Non-pigmented ciliary epithelial cell (primary cell): ENCODE measurements at regions not wholly inside any gene's neighbourhood (a gene's known extent, or its start where the extent isn't known, plus 50 kb on each side); places are given as distances from the start of the nearest gene placed in this dataset.

ENCODE experiments used
- DNase-seq: peaks from one replicate; pipeline ENCODE4 v3.0.0-alpha.2; 2010; ENCODE audit warnings: low read depth

DNA sequence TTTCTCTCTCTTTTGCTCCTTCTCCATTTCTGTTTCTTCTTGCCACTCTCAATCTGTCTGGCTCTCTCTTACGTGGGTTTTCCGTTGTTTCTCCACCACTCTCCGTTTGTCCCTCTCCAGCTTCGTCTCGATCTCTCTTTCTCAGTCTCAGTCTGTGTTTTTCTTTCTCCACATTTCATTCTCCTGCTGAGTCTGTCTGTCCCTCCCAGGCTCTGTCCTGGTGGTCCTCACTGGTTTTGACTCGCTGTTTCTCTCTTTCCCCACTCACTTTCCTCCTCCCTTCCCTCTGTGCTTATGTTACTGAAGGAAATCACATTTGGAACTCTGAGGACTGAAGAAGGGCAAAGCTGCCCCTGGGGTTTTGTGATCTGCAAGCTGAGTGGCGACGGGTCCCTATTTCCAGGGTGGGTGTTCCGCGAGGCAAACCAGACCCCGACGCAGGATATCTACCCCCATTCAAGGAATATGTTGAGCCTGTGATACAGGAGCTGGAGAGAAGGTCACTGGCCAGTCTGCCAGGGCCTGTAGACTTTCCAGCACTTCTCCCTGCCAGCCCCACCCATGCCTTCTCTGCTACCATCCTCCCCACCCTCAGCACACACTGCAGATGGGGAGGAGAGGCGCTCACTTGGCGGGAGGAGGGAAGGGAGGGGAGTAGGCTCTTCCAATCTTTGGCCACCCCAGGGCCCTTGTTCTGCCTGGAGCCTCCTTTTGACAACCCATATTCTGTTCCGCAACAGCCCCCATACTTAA lies 102.7 kb upstream of the MAP1LC3B2 start:
- DNase-seq: no peak

DNA sequence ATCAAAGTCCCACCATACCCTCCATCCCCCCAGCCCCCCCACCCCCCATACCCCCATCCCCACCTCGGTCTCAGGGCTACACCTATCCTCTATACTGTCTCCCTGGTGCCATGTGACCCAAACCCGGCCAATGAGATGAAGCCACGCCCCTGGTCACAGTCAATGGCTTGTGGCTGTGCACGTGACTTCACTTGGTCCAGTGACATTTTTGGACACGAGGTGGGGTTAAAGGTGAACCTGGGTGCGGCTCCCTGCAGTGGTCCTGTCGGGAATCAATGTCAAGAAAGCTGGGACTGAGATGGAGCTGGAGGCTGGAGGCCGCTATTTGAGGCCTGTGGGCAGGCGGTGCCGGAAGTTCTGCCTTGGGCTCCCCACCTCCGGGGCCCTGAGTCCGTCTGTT lies 100.7 kb upstream of the MAP1LC3B2 start:
- no peak for DNase-seq

DNA sequence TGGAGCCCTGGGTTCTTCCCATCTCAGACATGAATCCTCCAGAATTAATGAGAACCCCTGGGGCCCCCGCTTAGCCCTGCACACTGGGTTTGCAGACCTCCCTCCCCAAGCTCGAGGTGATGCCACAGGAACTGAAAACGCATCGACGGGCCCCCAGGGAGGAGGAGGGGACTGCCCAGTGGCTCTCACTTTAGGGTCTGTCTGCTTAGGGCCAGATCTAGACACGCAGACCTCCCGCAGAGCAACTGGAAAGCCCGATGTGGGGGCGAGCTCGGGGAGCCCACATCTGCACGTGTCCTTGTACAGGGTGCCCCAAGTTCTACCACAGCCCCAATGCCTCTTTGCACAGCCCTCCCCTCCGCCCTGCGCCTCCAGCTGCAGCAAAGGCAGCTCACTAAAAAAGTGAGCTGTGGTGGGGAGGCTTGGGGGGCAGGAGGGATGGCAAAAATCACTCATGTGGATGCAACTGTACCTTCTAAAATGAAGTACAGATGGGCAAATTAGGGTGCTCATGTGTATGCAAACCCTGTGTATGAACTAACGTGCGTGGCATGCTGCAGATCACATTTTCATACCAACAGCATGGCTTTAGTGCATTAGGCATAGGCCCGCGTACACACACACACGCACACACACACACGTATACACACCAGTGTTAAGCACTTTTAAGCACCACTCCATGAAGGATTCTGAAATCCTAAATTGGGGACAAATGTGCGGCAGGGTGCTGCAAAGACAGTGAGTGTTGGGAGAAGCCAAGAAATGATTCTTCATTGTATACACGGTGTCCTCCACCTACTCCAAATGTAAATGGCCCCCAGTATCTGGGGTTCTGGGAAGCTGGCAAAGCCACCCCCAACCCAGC lies 99.9 kb upstream of the MAP1LC3B2 start:
- DNase-seq: no peak

DNA sequence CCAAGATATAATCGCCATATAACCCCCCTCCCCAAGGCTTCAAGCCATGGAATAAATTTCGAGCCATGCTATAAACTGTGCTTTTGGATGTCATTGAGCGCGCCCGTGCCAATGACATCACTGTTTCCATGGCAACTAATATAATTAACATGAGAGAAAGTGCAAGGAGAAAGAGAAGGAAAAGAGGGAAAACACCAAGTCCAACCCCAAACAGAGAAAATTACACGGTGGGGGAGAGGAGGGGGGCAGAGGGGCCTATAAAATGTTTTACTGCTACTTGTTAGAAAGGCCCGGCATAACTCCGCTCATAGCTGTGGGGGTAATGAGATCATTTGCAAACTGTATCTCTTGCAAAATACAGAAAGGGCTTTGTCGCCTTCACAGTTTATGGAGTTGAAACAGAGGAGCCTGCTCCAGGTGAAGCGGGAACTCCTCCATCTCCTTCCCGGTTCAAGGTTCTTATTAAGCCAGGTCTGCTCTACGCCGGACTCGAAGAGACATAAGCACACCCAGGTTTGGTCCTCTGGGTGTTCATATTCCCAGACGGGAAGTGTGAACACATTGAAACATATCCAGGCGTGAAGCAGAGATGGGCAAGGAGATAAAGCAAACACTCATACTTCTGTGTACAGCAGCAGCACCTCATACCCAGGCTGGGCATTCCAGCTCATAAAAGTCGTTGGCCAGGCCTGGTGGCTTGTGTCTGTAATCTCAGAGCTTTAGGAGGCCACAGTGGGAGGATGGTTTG lies 99.1 kb upstream of the MAP1LC3B2 start:
- no peak for DNase-seq

DNA sequence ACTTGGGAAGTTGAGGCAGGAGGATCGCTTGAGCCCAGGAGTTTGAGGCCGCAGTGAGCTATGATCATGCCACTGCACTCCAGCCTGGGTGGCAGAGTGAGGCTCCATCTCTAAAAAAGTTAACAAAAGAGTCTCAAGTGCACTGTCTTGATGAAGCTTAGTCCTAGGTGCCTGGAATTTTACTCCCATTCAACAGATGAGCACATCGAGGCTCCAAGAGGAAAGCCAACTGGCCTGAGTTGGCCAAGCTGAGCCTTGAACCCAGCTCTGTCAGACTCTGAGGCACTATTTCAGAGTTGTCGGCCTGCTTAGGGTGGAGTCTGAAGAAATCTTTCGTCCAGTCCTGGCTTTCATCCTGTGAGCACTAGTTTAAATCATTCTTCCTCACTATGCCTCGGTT lies 98.1 kb upstream of the MAP1LC3B2 start:
- no peak for DNase-seq

DNA sequence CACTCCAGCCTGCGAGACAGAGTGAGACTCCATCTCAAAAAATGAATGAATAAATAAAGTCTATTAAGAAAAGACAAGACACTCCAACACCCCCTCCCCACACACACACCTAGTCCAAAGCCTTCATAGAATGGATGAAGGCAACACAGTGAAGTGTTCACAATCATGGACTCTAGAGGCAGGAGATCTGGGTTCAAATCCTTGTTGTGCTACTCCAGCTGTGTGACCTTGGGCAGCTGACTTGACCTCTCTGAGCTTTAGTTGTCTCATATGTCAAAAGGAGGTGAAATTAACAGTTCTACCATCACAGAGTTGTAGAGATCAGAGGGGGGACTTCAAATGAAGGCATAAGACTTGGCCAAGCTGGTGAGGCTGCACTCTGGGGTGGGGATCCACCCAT lies 95.8 kb upstream of the MAP1LC3B2 start:
- no peak for DNase-seq

DNA sequence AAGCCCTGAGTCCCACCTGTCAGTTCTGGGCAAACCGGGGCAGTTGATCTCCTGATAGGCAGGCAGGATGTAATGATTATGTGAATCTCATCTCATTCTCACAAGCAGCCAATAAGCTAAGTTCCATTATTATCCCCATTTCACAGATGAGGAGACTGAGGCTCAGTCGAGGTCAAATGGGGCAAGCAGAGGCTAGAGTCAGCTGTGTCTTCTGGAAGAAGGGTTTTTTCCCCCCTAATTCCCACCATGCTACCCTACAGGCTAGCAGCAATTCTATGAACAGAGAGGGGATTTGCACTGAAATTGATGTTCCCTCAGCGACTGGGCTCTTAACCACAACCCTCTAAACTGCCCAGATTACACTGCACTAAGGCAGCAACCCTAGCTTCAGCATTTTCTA lies 93.8 kb upstream of the MAP1LC3B2 start:
- DNase-seq: no peak

DNA sequence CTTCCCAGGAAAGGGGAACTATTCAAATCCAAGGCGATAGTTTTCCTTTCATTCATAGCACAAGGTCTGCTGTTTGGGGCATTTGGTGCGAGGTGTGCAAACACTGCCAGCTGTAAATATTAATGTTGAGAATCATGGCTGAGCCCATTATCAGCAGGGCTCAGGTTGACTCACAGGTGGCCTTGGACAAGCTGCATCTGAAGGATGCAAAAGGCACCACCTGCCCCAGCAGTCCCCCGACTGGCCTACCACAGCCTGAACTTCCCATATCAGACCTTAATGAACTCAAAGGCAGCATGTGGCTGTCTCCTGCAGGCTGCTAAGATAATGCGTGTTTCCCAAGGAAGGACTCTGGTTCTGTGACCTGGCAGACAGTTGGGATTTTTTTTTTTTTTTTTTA lies 93.3 kb upstream of the MAP1LC3B2 start:
- no peak for DNase-seq

DNA sequence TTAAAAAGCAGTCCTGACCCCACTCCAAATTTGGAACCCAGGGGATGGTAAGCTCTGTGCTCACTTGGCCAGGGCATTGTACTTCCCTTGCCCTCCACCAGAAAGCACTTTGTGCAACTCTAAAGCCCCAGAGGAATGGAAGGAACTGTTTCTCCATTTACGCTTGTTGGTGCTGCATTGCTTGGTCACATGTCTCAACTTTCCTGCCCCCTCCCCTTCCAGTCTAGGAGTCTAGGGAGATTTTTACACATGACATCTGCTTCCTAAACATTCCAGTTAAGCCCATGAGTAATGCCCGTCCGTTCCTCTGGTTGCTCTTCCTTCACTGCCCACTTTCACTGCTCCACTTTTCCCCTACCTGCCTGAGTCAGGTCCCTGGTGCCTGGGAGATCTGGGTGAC lies 92.6 kb upstream of the MAP1LC3B2 start:
- DNase-seq: no peak

DNA sequence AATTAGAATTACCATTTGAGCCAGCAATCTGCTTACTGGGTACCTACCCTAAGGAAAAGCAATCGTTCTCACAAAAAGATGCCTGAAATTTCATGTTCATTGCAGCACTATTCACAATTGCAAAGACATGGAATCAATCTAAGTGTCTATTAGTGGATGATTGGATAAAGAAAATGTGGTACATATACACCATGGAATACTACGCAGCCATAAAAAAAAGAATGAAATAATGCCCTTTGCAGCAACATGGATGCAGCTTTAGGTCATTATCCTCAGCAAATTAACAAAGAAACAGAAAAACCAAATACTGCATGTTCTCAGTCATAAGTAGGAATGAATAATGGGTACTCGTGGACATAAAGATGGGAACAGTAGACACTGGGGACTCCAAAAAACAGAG lies 89.8 kb upstream of the MAP1LC3B2 start:
- DNase-seq: no peak

DNA sequence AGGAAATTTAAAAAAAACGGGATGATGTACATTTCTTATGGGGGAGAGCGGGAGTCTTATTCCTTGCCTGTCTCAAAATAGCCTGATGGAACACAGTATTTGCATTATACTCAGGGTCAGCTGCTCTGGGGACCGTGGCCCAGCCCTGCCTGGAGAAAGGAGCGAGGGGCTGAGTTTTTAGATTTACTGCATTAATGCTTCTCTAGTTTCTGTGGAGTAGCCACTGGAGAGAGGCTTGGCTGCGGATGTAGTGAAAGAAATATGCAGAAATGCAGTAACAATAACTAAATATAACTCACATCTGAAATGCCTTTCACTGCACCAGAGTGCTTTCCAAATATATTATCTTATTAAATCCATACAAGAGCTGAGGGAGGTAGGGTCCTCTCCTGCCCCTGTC lies 87.6 kb upstream of the MAP1LC3B2 start:
- DNase-seq: no peak

DNA sequence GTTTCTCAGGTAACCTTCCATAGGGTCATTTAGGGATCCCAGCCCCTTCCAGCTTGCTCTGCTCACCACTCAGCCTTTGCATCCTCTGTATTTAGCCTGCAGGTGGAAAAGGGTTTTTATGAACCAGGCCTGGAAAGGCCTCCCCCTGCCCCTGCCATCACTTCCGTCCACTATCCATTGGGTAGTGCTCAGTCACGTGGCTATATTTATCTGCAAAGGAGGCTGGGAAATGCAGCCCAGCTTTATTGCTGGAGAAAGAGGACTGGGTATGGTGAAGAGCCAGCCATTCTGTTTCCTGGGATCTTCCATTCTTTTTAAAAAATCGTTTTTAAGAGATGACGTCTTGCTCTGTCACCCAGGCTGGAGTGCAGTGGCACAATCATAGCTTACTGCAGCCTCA lies 87.0 kb upstream of the MAP1LC3B2 start:
- no peak for DNase-seq

DNA sequence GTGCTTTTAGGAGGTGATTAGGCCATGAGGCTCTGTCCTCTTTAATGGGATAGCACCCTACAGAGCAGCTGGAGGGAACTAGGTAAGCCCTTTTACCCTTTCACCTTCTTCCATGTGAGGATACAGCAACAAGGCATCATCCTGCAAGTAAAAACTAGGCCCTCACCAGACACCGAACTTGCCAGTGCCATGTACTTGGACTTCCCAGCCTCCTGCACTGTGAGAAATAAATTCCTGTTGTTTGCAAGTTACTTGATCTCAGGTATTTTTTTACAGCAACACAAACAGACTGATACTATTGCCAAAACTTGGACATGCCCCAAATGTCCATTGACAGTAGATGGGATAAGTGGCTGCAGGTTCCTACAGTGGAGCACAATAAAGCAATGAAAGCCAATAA lies 85.8 kb upstream of the MAP1LC3B2 start:
- no peak for DNase-seq

DNA sequence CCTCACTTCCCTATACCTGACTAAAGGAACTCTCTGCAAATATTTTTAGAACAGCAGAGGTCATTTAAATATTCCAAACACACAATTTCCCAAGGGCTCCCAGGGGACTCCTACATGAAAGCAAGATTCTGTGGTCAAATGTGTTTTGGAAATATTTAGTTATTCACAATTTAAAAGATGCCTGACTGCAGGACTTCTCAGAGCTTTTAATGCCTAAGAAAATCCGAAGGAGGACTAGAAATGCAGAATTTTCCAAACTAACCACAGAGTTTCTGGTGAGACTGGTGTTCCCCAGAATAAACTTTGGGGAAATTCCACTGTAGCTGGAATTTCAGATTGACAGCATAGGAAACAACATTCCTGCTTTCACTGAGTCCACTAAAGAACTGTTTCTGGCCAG lies 84.8 kb upstream of the MAP1LC3B2 start:
- no peak for DNase-seq

DNA sequence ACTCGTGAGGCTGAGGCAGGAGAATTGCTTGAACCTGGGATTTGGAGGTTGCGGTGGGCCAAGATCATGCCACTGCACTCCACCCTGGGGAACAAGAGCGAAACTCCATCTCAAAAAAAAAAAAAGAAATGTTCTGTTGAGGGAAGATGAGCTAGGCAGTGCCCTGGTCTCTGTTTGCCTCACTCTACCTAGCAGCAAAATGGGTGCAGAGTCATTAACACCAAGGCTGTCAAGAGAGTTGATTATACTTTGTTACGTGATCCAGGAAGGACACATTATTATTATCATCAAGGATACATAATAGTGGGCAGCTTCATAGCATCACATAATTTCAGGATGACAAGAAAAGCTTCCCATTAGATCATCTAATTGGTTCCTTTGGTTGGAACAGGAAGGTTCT lies 84.3 kb upstream of the MAP1LC3B2 start:
- no peak for DNase-seq

DNA sequence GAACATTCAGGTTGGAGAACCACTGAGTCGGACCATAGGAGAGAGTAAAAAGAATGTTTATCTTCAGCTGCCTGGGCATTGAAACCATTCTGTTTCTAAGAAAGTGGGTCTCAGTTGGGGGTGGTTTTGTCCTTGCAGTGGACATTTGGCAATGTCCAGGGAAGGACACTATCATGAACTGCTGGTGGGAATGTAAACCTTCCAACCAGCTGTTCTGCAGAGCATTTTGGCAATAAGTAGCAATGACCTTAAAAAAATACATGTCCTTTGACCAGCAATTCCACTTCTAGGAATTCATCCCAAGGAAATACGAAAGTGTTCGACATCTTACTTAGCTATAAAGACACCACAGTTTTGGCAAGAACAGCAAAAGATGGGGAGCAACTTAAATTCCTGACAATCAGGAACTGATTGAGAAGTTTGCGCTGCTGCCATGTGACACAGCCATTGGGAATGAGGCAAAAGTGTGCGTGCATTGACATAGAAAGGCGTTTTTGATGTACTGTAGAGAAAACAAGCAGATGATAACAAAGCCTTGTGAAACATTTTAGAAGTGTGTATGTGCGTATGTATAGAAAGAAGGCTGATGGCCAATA lies 82.9 kb upstream of the MAP1LC3B2 start:
- no peak for DNase-seq

DNA sequence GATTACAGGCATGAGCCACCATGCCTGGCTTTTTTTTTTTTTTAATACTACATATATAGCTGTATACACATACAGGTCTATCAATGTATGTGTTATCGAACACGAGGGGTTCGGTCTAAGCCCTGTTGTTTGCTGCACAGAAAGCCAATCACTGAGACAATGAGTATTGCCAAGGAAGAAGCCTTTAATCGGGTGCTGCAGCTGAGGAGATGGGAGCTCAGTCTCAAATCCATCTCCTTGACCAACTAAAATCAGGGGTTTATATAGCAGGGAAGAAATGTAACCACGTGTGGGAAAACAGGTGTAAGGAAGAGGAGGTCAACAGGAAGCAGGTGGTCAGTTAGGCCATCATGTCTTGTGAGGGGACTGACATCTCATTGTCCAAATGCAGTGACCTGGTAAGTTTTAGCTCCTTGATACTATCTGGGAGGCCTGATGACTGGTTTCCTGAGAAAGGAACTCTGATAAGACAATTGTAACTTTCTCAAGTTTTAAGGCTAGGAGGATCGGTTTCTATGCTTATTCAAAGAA lies 80.9 kb upstream of the MAP1LC3B2 start:
- DNase-seq: no peak

DNA sequence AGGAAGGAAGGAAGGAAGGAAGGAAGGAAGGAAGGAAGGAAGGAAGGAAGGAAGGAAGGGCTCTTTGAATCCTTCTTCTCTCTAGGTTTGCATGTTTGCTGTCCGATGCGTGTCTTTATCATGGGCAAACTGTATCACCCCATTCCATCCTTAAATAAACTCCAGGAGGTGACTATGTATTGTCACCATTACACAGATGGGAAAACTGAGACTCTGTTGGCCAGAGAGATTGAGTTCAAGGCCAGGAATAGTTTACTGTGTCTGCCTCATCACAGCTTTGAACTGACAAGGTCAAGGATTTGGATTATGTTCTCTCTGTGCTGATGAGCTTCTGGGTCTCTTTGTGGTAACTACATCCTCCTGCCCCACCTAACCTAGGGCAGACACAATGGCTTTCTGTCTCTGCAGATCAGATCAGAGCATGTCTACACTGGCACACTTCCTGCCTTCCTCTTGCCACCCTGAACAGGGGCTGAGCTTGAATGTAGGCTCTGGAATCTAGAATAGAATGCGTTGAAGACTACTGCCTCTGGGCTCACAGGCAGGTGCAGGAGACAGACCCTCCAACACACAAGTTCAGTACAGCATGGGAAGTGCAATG lies 78.9 kb upstream of the MAP1LC3B2 start:
- no peak for DNase-seq

DNA sequence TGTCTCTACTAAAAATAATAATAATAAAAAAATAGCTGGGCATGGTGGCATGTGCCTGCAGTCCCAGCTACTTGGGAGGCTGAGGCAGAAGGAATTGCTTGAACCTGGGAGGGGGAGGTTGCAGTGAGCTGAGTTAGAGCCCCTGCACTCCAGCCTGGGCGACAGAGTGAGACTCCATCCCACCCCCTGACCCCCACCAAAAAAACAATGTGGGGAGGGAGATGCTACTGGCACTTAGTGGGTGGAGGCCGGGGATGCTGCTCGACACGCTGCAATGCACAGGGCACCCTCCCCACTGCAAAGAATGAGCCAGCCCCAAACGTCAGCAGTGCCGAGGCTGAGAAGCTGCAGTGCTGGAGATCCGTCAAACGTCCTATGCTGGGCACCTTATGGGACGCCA lies 77.5 kb upstream of the MAP1LC3B2 start:
- DNase-seq: no peak

DNA sequence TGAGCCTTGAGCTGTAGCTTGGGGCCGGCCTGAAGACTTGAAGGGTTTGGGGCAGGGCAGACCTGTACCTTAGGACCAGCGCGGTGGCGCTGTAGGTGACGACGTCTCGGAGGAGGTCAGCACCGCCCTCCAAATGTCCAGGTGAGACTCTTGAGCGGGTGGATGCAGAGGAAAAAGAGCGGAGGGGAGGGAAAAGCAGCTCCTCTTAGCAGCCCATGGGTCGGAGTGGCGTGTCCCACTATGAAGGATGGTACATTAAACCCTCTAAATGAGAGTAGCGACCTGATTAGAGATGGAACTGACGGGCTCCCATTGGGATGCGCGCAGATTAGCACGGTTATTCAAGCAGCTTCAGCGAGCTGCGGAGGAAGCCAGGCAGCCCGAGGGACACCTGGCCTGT lies 77.0 kb upstream of the MAP1LC3B2 start:
- no peak for DNase-seq

DNA sequence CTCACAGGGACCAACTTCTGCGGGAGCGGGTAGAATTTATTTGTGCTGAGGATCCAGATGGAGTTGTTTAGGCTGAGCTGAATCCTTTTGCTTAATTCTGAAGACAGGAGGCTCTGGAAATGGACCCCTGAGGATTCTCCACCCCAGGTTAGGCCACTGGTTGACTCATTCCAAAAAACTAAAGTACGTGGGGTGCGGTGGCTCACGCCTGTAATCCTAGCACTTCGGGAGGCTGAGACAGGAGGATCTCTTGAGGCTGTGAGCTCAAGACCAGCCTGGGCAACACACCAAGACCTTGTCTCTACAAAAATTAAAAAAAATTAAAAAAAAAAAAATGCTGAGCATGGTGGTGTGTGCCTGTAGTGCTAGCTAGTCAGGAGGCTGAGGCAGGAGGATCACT lies 76.3 kb upstream of the MAP1LC3B2 start:
- no peak for DNase-seq
